Prostate gland (tissue), 2 donors: ENCODE measurements at regions not wholly inside any gene's neighbourhood (a gene's known extent, or its start where the extent isn't known, plus 50 kb on each side); places are given as distances from the start of the nearest gene placed in this dataset.

Experiments used
- small RNA-seq, 2 donors: library from RNA; depleted of rRNA; stranded (forward); fragments of <200 nt; gene quantifications; one replicate each; pipeline ENCODE3, GENCODE V24; 2016

Small RNA genes in the stretch of these regions (small RNA-seq; reads per million reads assigned to genes)
- 0 reads per million in 2 donors for gene RNU6-413P
